ENCODE measurements at regions not wholly inside any gene's neighbourhood (a gene's known extent, or its start where the extent isn't known, plus 50 kb on each side); places are given as distances from the start of the nearest gene placed in this dataset.
"Not testable (repeated sequence)": the region's sequence is repeated elsewhere in the genome, so short reads cannot be mapped to it uniquely, and the experiment has no call there.

DNA sequence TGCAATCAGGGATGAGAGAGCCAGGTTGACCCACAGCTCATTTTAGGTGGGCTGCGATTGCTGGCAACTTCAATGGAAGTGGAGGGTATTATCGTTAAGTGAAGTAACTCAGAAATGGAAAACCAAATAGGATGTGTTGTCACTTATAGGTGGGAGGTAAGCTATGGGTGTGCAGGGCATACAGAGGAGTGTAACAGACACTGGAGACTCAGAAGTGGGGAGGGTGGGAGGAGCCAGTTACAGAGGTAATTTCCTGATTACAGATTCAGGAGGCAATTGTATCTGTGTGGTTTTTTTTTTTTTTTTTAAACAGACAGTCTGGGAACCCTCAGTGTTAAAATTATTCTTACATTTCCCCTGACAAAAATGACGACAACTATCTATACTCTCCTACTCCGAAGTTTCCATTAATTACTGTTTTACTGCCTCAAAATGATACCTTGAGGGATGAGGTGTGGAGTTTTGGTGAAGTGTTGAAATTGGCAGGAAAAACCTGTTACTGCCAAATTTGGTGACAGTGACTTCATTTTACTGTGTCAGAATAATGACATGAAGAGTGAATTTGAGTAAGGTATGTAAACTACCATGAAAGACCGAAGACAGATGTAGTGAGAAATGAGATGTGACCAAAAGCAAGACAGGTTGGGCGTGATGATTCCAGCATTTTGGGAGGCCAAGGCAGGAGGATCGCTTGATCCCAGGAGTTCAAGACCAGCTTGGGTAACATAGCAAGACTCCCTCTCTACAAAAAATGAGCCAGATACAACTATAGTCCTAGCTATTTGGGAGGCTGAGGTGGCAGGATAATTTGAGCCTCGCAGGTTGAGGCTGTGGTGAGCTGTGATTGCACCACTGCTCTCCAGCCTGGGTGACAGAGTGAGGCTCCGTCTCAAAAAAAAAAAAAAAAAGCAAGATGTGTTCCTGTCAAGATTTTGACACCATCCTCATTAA lies 415.0 kb upstream of the AMELY start:
- Histone ChIP-seq H3K4me3 (ENCODE audit: low read length in 3 of 3) (no peak overlapping the region), H3K9me3 (ENCODE audit: control insufficient read depth in 2 of 3, insufficient read depth in 1 of 3, low read length in 3 of 3) (no peaks in the 10 kb centered on the region), H3K4me1 (ENCODE audit: control insufficient read depth in 2 of 3, insufficient read depth in 2 of 3, low read depth in 1 of 3, low read length in 3 of 3) (no peaks in the 10 kb centered on the region), H3K36me3 (ENCODE audit: control insufficient read depth in 2 of 3, insufficient read depth in 3 of 3, low read length in 3 of 3) (no peaks in the 10 kb centered on the region), H3K27ac (ENCODE audit: low read depth in 2 of 2, low read length in 2 of 2) (no peak overlapping the region), H3K9ac (ENCODE audit: low read length in 3 of 3) (no peak overlapping the region), H3K27me3 (ENCODE audit: control insufficient read depth, insufficient read depth, low read length) (no peaks in the 10 kb centered on the region)
- TF ChIP-seq CTCF (IDR thresholded peaks at IDR 0.05; ENCODE audit: borderline replicate concordance, extremely low read depth, insufficient read depth): no peak
- intact Hi-C loops (cut with DNase I): no loop called here
- FAIRE-seq (no peak), DNase-seq (no peak)

DNA sequence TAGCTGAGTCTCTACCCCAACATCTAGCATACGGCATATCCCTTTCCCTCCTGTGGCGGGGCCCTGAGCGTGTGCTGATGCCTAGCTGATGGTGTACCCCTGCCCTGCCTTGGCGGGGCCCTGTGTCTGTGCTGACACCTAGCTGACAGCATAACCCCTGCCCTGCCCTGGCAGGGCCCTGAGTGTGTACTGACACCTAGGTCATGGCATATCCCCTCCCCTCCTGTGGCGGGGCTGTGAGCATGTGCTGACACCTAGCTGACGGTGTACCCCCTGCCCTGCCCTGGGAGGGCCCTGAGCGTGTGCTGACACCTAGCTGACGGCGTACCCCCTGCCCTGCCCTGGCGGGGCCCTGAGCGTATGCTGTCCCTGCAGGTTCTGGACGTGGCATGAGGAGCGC lies 414.0 kb upstream of the AMELY start:
- H3K9me3 ChIP-seq (ENCODE audit: control insufficient read depth in 2 of 3, insufficient read depth in 1 of 3, low read length in 3 of 3): no peaks in the 10 kb centered on the region
- no peak for DNase-seq
- H3K27me3 ChIP-seq (ENCODE audit: control insufficient read depth, insufficient read depth, low read length): no peaks in the 10 kb centered on the region
- no peak for FAIRE-seq
- no peaks in the 10 kb centered on the region for H3K4me1 ChIP-seq (ENCODE audit: control insufficient read depth in 2 of 3, insufficient read depth in 2 of 3, low read depth in 1 of 3, low read length in 3 of 3)
- H3K27ac ChIP-seq (ENCODE audit: low read depth in 2 of 2, low read length in 2 of 2): no peak overlapping the region
- H3K36me3 ChIP-seq (ENCODE audit: control insufficient read depth in 2 of 3, insufficient read depth in 3 of 3, low read length in 3 of 3): no peaks in the 10 kb centered on the region
- no peak overlapping the region for H3K9ac ChIP-seq (ENCODE audit: low read length in 3 of 3)
- TF ChIP-seq CTCF (IDR thresholded peaks at IDR 0.05; ENCODE audit: borderline replicate concordance, extremely low read depth, insufficient read depth): no peak
- H3K4me3 ChIP-seq (ENCODE audit: low read length in 3 of 3): no peak overlapping the region
- intact Hi-C loops (cut with DNase I): no loop called here

DNA sequence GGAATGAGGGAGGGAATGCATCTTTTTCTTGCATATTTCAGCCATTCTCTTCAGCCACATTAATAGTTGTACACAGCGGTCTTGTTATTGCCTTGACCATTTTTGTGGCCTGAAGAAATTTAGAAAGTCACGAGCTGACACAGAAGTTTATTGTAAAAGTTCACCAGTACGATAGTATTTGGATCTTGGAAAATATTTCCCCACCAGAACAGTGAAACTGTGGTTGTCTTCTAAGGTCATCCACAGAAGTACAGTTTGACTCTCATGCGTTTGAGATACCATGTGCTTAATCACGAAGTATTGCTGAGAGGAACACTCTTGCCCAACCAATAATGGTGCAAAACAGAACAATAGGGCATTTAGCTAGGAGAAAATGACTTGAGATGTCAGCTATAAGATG lies 409.2 kb upstream of the AMELY start:
- intact Hi-C loops (cut with DNase I): no loop called here
- H3K9ac ChIP-seq (ENCODE audit: low read length in 3 of 3): no peak overlapping the region
- TF ChIP-seq CTCF (IDR thresholded peaks at IDR 0.05; ENCODE audit: borderline replicate concordance, extremely low read depth, insufficient read depth): no peak
- H3K4me1 ChIP-seq (ENCODE audit: control insufficient read depth in 2 of 3, insufficient read depth in 2 of 3, low read depth in 1 of 3, low read length in 3 of 3): no peaks in the 10 kb centered on the region
- H3K36me3 ChIP-seq (ENCODE audit: control insufficient read depth in 2 of 3, insufficient read depth in 3 of 3, low read length in 3 of 3): no peaks in the 10 kb centered on the region
- no peaks in the 10 kb centered on the region for H3K9me3 ChIP-seq (ENCODE audit: control insufficient read depth in 2 of 3, insufficient read depth in 1 of 3, low read length in 3 of 3)
- no peak for FAIRE-seq
- no peaks in the 10 kb centered on the region for H3K27me3 ChIP-seq (ENCODE audit: control insufficient read depth, insufficient read depth, low read length)
- H3K27ac ChIP-seq (ENCODE audit: low read depth in 2 of 2, low read length in 2 of 2): no peak overlapping the region
- H3K4me3 ChIP-seq (ENCODE audit: low read length in 3 of 3): no peak overlapping the region
- no peak for DNase-seq

GRCh38 chrY:7320171-7320570 lies 408.6 kb upstream of the AMELY start:
- H3K36me3 ChIP-seq (ENCODE audit: control insufficient read depth in 2 of 3, insufficient read depth in 3 of 3, low read length in 3 of 3); DNase-seq; H3K27me3 ChIP-seq (ENCODE audit: control insufficient read depth, insufficient read depth, low read length); H3K9me3 ChIP-seq (ENCODE audit: control insufficient read depth in 2 of 3, insufficient read depth in 1 of 3, low read length in 3 of 3); H3K27ac ChIP-seq (ENCODE audit: low read depth in 2 of 2, low read length in 2 of 2); H3K4me1 ChIP-seq (ENCODE audit: control insufficient read depth in 2 of 3, insufficient read depth in 2 of 3, low read depth in 1 of 3, low read length in 3 of 3); intact Hi-C loops (cut with DNase I); H3K9ac ChIP-seq (ENCODE audit: low read length in 3 of 3); FAIRE-seq; H3K4me3 ChIP-seq (ENCODE audit: low read length in 3 of 3): not testable (repeated sequence)

Data from kidney (tissue), 13 donors.